SU-DHL-6 (cell line): ENCODE measurements at regions not wholly inside any gene's neighbourhood (a gene's known extent, or its start where the extent isn't known, plus 50 kb on each side); places are given as distances from the start of the nearest gene placed in this dataset.

Experiments
- H2AFZ ChIP-seq: fragments of 200-600 bp; sonication (generic); 2 replicates; pipeline ENCODE4 v1.6.1; 2014; ENCODE audit warnings: low read depth, mild to moderate bottlenecking, moderate library complexity, mixed read lengths, antibody characterized with exemption, low read length; ENCODE audit not compliant: severe bottlenecking
- H3F3A ChIP-seq: fragments of 200-600 bp; shearing (Covaris generic); 2 replicates; pipeline ENCODE4 v1.6.0; 2016; ENCODE audit warnings: antibody characterized with exemption, mild to moderate bottlenecking; ENCODE audit not compliant: insufficient read depth
- H3K27ac ChIP-seq: fragments of 200-600 bp; sonication (generic); 2 replicates; pipeline ENCODE4 v1.5.1; 2016; ENCODE audit warnings: low read depth, mild to moderate bottlenecking, low read length, moderate library complexity, mixed read lengths
- H3K27me3 ChIP-seq: fragments of 200-600 bp; sonication (generic), shearing (Covaris generic); 2 replicates; pipeline ENCODE4 v1.6.0; 2014; ENCODE audit warnings: mild to moderate bottlenecking, low read length
- H3K36me3 ChIP-seq: fragments of 200-600 bp; sonication (generic); 2 replicates; pipeline ENCODE4 v1.6.1; 2014; ENCODE audit warnings: mild to moderate bottlenecking, low read length, mixed read lengths
- H3K4me2 ChIP-seq: fragments of 300-600, 200-600 bp; shearing (Covaris generic), sonication (generic); 2 replicates; pipeline ENCODE4 v1.6.0; 2014; ENCODE audit warnings: low read length, low read depth, mild to moderate bottlenecking; ENCODE audit not compliant: poor library complexity, severe bottlenecking
- H3K4me3 ChIP-seq: fragments of 200-600 bp; sonication (generic); 2 replicates; pipeline ENCODE4 v1.5.1; 2014; ENCODE audit warnings: antibody characterized with exemption, low read length, mild to moderate bottlenecking, mixed read lengths; ENCODE audit not compliant: insufficient read depth, poor library complexity, severe bottlenecking
- H3K79me2 ChIP-seq: fragments of 200-600 bp; sonication (generic); 2 replicates; pipeline ENCODE4 v1.6.1; 2014; ENCODE audit warnings: mild to moderate bottlenecking, low read length, moderate library complexity; ENCODE audit not compliant: insufficient read depth
- H3K9ac ChIP-seq: fragments of 200-600 bp; sonication (generic); 2 replicates; pipeline ENCODE4 v1.7.0; 2014; ENCODE audit warnings: mild to moderate bottlenecking, low read length
- H3K9me2 ChIP-seq: fragments of 200-600 bp; sonication (generic); replicated peaks from 2 replicates; pipeline ENCODE4 v1.6.1; 2014; ENCODE audit warnings: low read length; ENCODE audit not compliant: insufficient read depth
- H3K9me3 ChIP-seq: fragments of 200-600 bp; sonication (generic); 2 replicates; pipeline ENCODE4 v1.6.1; 2014; ENCODE audit warnings: low read length, mixed read lengths; ENCODE audit not compliant: insufficient read depth
- H4K20me1 ChIP-seq: fragments of 200-600 bp; sonication (generic); 2 replicates; pipeline ENCODE4 v1.6.1; 2014; ENCODE audit warnings: low read depth, mild to moderate bottlenecking, antibody characterized with exemption, low read length, moderate library complexity, mixed read lengths
- EZH2phosphoT487 ChIP-seq: fragments of 200-600 bp; sonication (generic), shearing (Covaris generic); conservative IDR thresholded peaks from 2 replicates; pipeline ENCODE4 v1.6.1; 2018; ENCODE audit warnings: mild to moderate bottlenecking, antibody characterized with exemption, low read length, moderate library complexity, mixed read lengths
- TF ChIP-seq, protein P1 (sequence below): fragments of 200-600 bp; sonication (generic); IDR thresholded peaks from one replicate; pipeline ENCODE4 v1.5.1; 2017; ENCODE audit warnings: antibody characterized with exemption, mild to moderate bottlenecking, low read length, moderate library complexity; ENCODE audit not compliant: insufficient read depth, poor library complexity, severe bottlenecking

DNA sequence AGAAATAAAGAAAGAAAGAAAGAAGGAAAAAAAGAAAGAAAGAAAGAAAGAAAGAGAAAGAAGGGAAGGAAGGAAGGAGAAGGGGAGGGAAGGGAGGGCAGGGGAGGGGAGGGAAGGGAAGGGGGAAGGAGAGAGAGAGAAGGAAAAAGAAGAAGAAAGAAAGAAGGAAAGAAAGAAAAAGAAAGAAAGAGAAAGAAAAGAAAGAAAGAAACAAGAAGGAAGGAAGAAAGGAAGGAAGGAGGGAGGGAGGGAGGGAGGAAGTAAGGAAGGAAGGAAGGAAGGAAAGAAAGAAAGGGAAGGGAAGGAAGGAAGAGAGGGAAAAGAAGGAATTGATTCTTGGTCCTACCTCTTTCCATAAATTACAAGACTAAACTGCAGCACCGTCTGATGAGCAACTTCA is 186.1 kb downstream of the URB2 start:
- no peak overlapping the region for H3K9ac ChIP-seq
- 0 out of 2 replicates have a peak, but pooled peaks cover 7% of the 10 kb centered on the region for H3K9me3 ChIP-seq
- no peak overlapping the region for H3K4me2 ChIP-seq
- no peak overlapping the region for H2AFZ ChIP-seq
- no peaks in the 10 kb centered on the region for H4K20me1 ChIP-seq
- no peaks in the 10 kb centered on the region for H3K79me2 ChIP-seq
- H3F3A ChIP-seq = no peaks in the 10 kb centered on the region
- no peaks in the 10 kb centered on the region for H3K9me2 ChIP-seq
- H3K27me3 ChIP-seq = no peaks in the 10 kb centered on the region
- H3K4me3 ChIP-seq = no peak overlapping the region
- H3K27ac ChIP-seq = no peak overlapping the region
- no peaks in the 10 kb centered on the region for H3K36me3 ChIP-seq
- TF ChIP-seq, protein P1, sequence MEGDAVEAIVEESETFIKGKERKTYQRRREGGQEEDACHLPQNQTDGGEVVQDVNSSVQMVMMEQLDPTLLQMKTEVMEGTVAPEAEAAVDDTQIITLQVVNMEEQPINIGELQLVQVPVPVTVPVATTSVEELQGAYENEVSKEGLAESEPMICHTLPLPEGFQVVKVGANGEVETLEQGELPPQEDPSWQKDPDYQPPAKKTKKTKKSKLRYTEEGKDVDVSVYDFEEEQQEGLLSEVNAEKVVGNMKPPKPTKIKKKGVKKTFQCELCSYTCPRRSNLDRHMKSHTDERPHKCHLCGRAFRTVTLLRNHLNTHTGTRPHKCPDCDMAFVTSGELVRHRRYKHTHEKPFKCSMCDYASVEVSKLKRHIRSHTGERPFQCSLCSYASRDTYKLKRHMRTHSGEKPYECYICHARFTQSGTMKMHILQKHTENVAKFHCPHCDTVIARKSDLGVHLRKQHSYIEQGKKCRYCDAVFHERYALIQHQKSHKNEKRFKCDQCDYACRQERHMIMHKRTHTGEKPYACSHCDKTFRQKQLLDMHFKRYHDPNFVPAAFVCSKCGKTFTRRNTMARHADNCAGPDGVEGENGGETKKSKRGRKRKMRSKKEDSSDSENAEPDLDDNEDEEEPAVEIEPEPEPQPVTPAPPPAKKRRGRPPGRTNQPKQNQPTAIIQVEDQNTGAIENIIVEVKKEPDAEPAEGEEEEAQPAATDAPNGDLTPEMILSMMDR = no peak
- TF ChIP-seq EZH2phosphoT487 = no peak

DNA sequence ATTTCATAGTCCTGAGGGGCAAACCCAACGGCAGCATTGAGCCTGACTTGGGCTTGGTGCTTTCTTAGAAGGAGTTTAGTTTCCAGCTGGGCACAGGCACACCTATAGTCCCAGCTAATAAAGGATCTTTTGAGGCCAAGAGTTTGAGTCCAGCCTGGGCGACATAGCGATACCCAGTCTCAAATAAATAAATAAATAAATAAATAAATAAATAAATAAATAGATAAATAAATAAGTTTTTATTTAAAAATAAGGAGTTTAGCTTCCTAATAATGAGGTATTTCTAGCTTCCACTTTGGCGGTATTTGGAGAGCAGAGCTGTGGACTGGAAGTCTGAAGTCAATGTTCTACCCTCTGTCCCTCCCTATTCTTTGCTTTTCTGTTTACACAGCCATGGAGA is 186.6 kb downstream of the URB2 start:
- Histone ChIP-seq H2AFZ (no peak overlapping the region), H3K4me2 (no peak overlapping the region), H3F3A (no peaks in the 10 kb centered on the region), H3K79me2 (no peaks in the 10 kb centered on the region), H3K27me3 (no peaks in the 10 kb centered on the region), H3K36me3 (no peaks in the 10 kb centered on the region), H3K4me3 (no peak overlapping the region), H4K20me1 (no peaks in the 10 kb centered on the region), H3K9me3 (0 out of 2 replicates have a peak, but pooled peaks cover 7% of the 10 kb centered on the region), H3K9me2 (no peaks in the 10 kb centered on the region), H3K9ac (no peak overlapping the region), H3K27ac (no peak overlapping the region)
- TF ChIP-seq, protein P1 = no peak
- TF ChIP-seq EZH2phosphoT487 = no peak

DNA sequence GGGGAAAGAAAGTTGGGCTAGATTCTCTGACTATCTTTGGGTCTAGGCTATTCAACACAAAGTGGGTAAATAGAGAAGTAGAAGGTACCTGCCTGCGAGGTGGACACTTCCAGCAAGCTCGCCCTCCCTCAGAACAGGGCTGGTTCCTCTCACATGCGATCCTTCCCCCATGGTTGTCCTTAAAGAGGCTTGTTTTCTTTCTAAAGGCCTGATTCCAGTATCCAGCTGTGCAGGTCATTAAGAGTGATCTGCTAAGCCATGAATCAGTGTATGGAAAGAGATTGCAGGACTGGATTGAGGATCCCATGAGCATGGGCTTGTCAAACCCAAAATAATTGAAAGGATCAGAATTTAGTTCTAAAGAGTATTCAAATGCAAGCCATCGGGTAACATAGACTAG is 189.0 kb downstream of the URB2 start:
- TF ChIP-seq, protein P1 = no peak
- no peak for TF ChIP-seq EZH2phosphoT487
- Histone ChIP-seq H3K27ac (no peak overlapping the region), H3K9me3 (0 out of 2 replicates have a peak, but pooled peaks cover 7% of the 10 kb centered on the region), H3K9me2 (no peaks in the 10 kb centered on the region), H3K79me2 (no peaks in the 10 kb centered on the region), H3F3A (no peaks in the 10 kb centered on the region), H3K4me2 (no peak overlapping the region), H3K4me3 (no peak overlapping the region), H3K27me3 (no peaks in the 10 kb centered on the region), H3K36me3 (no peaks in the 10 kb centered on the region), H4K20me1 (no peaks in the 10 kb centered on the region), H2AFZ (no peak overlapping the region), H3K9ac (no peak overlapping the region)
